HG02981 (cell line): ENCODE measurements at regions not wholly inside any gene's neighbourhood (a gene's known extent, or its start where the extent isn't known, plus 50 kb on each side); places are given as distances from the start of the nearest gene placed in this dataset.

Experiments
- ATAC-seq: cut with Tn5 transposase; IDR thresholded peaks from one replicate; pipeline ENCODE4 v1.9.1; 2021; ENCODE audit warnings: mild to moderate bottlenecking, moderate library complexity; ENCODE audit not compliant: unreplicated experiment

- ATAC-seq, result no peak
Observed at GRCh38 chr13:111513766-111514609, 193.5 kb downstream of the TEX29 start.

- ATAC-seq, result no peak
Observed at GRCh38 chr13:111514610-111515306, 194.3 kb downstream of the TEX29 start.

- ATAC-seq, result no peak
Observed at GRCh38 chr13:111515307-111515617, 194.8 kb downstream of the TEX29 start.

- no peak for ATAC-seq
Observed at GRCh38 chr13:111515635-111516034, 195.2 kb downstream of the TEX29 start.

GRCh38 chr13:111516712-111517640 lies 196.5 kb downstream of the TEX29 start:
- ATAC-seq, result no peak

- ATAC-seq, result no peak
Observed at GRCh38 chr13:111517641-111518010, 197.2 kb downstream of the TEX29 start.

- ATAC-seq, result no peak
Observed at GRCh38 chr13:111518161-111518792, 197.8 kb downstream of the TEX29 start.

- ATAC-seq, result no peak
Observed at GRCh38 chr13:111519041-111519440, 198.6 kb downstream of the TEX29 start.

GRCh38 chr13:111519490-111520170 lies 199.2 kb downstream of the TEX29 start:
- ATAC-seq, result no peak

- ATAC-seq, result no peak
Observed at GRCh38 chr13:111521030-111521429, 200.6 kb downstream of the TEX29 start.

- ATAC-seq, result no peak
Observed at GRCh38 chr13:111521691-111522229, 201.3 kb downstream of the TEX29 start.

- no peak for ATAC-seq
Observed at GRCh38 chr13:111525320-111526118, 205.1 kb downstream of the TEX29 start.

- ATAC-seq, result no peak
Observed at GRCh38 chr13:111526922-111527321, 206.5 kb downstream of the TEX29 start.

GRCh38 chr13:111527614-111528229 lies 207.3 kb downstream of the TEX29 start:
- no peak for ATAC-seq

GRCh38 chr13:111528513-111528912 lies 208.1 kb downstream of the TEX29 start:
- no peak for ATAC-seq

GRCh38 chr13:111530137-111530870 lies 209.9 kb downstream of the TEX29 start:
- ATAC-seq, result no peak

- no peak for ATAC-seq
Observed at GRCh38 chr13:111531505-111531904, 211.1 kb downstream of the TEX29 start.

GRCh38 chr13:111532111-111532510 lies 211.7 kb downstream of the TEX29 start:
- no peak for ATAC-seq
